ENCODE measurements at regions not wholly inside any gene's neighbourhood (a gene's known extent, or its start where the extent isn't known, plus 50 kb on each side); places are given as distances from the start of the nearest gene placed in this dataset.
"Not testable (repeated sequence)": the region's sequence is repeated elsewhere in the genome, so short reads cannot be mapped to it uniquely, and the experiment has no call there.

- DNase-seq (ENCODE audit: low spot score), result no peak
Measured at GRCh38 chr9:589723-590122, 251.8 kb upstream of the DMRT1 start.

DNA sequence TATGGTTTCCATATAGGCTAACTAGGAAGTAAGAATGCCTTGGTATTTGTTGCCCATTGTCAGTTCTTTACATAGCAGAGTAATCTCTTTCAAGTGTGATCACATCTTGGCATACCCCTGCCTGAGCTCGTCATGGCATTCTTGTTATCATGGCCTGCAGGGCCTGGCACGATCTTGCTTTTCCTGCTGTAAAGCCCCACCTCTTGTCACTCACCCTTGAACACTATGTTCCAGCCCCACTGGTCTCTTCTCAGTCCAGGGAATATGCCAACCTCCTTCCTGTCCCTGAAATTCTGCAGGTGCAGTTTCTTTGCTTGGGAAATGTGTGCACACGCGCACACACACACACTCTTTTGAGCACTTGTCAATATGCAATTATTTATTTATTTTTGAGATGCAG, 250.2 kb upstream of the DMRT1 start:
- peak; percentile 82 for DNase-seq (ENCODE audit: low spot score)

GRCh38 chr9:592225-592624, 249.3 kb upstream of the DMRT1 start:
- DNase-seq (ENCODE audit: low spot score), result peak; percentile 68

GRCh38 chr9:592733-593132, 248.8 kb upstream of the DMRT1 start:
- no peak for DNase-seq (ENCODE audit: low spot score)

DNA sequence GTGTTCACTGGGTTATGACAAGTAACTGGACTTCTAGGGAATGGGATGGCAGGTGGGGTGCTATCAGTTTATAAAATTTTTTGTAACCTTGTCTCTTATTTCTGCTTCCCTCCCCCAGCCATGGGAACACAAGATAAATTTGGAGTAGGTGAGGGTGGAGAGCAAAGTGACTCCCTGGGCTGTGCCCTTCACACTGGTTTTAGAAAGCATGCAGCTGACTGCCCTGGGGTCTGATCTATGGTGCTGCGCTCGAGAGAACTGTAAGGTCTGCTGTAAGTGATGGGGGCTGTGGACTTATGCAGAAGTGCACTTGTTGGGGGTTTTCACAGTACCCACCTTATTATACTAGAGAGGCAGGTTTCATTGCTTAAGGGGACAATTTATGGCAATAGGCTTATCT, 247.7 kb upstream of the DMRT1 start:
- DNase-seq (ENCODE audit: low spot score), result no peak

- no peak for DNase-seq (ENCODE audit: low spot score)
Measured at GRCh38 chr9:596703-597102, 244.8 kb upstream of the DMRT1 start.

- no peak for DNase-seq (ENCODE audit: low spot score)
Measured at GRCh38 chr9:600006-600405, 241.5 kb upstream of the DMRT1 start.

GRCh38 chr9:602716-603115, 238.8 kb upstream of the DMRT1 start:
- DNase-seq (ENCODE audit: low spot score), result no peak

- DNase-seq (ENCODE audit: low spot score), result no peak
Measured at GRCh38 chr9:603126-603525, 238.4 kb upstream of the DMRT1 start.

GRCh38 chr9:607417-607816, 234.1 kb upstream of the DMRT1 start:
- DNase-seq (ENCODE audit: low spot score), result no peak

- peak; percentile 74 for DNase-seq (ENCODE audit: low spot score)
Measured at GRCh38 chr9:613771-614347, 227.6 kb upstream of the DMRT1 start.

DNA sequence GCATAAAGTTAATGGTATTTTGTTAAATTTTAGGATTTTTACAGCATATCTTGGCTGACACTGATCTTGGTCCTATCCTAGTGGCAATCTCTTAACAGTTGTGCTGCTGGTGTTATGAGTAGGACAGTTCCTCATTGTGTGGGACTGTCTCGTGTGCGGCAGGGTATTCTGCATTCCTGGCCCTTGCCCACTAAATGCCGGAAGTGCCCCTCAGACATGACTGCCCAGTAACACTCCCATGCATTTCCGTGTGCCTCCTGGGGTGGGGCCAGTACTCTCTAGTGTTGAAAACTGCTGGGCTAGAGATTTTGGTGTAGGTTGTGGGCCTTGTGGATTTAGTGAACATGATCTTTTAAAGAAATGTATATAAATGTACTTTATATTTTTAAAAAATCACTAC, 227.1 kb upstream of the DMRT1 start:
- peak; percentile 14 for DNase-seq (ENCODE audit: low spot score)

DNA sequence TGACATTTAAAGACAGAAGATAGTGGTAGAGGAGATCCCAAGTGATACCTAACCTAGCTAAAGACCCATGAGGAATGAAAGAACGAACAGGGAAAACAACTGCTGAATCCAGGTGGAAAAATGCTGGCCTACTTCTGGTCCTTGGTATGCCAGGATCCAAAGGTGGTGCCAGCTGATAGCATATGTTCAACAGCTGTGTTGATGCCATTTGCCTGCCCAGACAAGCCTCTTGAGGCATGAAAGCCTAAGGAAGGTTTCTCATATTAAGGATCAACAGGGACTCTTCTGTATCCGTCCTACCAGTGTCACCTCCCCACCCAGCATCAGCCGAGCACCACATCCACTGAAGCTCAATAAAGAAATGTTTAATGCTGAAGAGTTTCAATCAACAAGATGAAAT, 225.7 kb upstream of the DMRT1 start:
- no peak for DNase-seq (ENCODE audit: low spot score)

GRCh38 chr9:616694-617093, 224.8 kb upstream of the DMRT1 start:
- DNase-seq (ENCODE audit: low spot score), result no peak

DNA sequence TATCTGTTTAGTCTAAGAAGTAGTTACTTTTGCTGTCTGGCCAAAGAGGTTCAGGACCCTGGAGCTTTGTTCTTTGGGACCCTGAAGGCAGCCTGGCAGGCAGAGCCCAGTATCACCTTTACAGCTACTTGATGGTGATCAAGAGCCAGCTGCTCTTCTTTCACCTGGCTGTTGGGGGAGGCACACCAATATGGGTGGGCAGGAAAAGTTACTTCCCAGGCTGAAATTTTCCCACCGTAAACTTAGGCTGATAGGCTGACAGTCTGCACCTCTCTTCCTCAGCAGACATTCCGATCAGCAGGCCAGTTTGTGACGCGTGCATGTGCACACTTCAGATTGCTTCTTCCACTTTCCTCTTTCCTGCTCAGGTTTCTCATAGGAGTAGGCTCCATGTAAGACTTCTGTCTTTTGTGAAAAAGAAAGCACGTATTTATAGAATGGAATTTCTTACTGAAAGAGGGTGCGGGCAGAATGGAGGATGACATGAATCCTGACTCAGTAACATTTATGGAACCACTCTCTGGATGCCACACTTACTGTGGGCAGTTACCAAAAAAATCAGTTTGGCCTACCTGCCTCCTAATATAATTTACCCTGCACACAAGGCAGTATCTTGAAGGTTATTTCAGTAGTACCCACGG, 223.9 kb upstream of the DMRT1 start:
- DNase-seq (ENCODE audit: low spot score), result no peak

DNA sequence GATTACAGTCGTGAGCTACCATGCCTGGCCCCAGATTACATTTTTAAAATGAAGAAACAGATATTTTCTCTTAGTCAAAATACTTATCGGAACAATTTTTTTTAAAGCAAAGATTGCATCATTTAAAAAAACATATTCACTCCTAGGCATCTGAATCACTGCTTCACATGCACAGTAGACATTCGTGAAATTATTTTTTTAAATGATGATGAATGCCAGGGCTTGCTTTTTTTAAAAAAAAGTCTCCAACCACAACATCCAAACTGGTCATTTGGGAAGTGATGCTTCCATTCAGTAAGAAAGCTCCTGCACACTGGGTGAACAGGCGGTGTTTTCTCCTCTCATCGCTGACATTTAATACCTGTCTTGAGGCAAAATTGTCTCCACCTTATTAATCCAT, 223.0 kb upstream of the DMRT1 start:
- no peak for DNase-seq (ENCODE audit: low spot score)

- DNase-seq (ENCODE audit: low spot score), result no peak
Measured at GRCh38 chr9:621201-621855, 220.2 kb upstream of the DMRT1 start.

DNA sequence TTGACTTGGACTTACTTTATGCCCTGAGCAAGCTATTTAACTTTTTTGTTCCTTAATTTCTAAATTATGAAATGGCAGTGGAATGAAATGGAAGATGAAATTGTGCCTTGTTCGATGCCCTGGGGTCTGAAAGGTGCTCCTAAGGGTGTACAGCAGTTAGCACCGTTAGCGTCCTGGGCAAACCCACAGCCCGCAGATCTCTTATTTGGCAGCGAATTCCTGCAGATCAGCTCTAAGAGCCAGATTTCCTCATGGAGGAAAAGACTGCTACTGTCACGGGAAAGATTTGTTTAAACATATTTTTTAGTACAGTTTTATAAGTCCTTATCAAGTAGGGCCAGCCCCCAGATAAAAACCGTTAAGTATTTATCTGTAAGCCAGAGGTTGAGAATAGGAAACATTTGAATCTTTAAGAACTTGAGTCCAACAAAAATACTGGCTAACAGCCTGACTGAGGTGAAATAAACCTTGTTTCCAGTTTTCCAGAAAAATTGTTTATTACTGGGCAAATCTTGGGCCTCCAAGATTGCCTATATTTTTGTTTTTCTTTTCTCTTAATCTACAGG, 216.5 kb upstream of the DMRT1 start:
- DNase-seq (ENCODE audit: low spot score), result no peak

DNA sequence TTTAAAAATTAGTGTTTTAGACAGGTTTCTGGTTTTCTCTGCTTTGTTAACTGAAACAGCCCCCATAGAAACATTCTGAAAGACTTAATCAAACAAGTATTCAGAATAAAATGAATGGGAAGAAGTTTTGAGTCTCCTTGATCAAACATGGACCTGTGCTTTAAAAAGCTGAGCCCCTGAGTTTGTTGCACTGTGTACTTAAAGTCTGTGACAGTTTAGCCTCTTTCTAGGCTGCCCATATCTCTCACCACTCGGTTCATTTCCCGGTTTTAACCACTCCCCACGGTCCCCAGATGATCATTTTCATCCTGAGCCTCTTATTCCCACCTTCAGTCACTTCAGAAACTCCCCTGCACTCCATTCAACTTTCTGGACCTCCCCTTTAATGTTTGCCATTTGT, 215.9 kb upstream of the DMRT1 start:
- no peak for DNase-seq (ENCODE audit: low spot score)

GRCh38 chr9:626114-626513, 215.4 kb upstream of the DMRT1 start:
- DNase-seq (ENCODE audit: low spot score), result not testable (repeated sequence)

- DNase-seq (ENCODE audit: low spot score), result no peak
Measured at GRCh38 chr9:626596-626995, 214.9 kb upstream of the DMRT1 start.

DNA sequence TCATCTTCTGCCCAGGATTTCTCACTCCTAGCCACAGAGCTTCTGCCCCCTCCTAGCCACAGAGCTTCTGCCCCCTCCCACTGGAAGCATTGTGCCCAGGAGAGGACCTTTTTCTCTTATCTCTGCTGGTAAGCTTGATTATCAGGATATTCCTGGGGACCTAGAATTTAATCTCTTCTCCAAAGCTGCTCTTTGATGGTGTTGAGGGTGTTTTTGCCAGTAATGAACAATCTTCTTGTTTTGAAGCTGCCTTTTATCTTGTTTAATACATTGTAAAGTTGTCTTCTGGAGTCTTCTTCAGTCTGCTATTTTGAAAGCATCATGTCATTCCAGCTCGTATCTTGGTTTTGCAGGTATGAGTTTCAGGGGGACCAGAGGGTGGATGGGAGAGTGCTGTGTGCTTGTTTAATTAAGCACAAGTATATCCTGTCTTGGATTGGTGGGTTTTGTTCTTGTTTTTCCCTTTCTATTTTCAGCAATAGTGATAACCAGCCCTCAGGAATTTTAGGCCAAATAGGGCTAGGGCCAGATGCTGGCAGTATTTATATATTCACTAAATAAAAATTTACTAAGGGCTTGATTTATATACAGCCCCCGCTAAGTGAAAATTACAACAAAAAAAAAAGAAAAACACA, 214.0 kb upstream of the DMRT1 start:
- DNase-seq (ENCODE audit: low spot score), result no peak

- DNase-seq (ENCODE audit: low spot score), result no peak
Measured at GRCh38 chr9:629146-629545, 212.4 kb upstream of the DMRT1 start.

Measured in mucosa of gallbladder (tissue), 1 donor.